Sigmoid colon (tissue), 6 donors: ENCODE measurements at regions not wholly inside any gene's neighbourhood (a gene's known extent, or its start where the extent isn't known, plus 50 kb on each side); places are given as distances from the start of the nearest gene placed in this dataset.

ENCODE experiments used
- DNase-seq: peaks from one replicate; pipeline ENCODE4 v3.0.0-alpha.2; 2019
- H3K27ac ChIP-seq, 4 donors: fragments of 200-600 bp; sonication (generic); one replicate each; pipeline ENCODE4 v1.5.1; 2016 to 2019; ENCODE audit warnings: mild to moderate bottlenecking in 1 of 4
- H3K27me3 ChIP-seq, 3 donors: fragments of 200-600 bp; sonication (generic); one replicate each; pipeline ENCODE4 v1.5.1; 2019; ENCODE audit warnings: mild to moderate bottlenecking in 1 of 3
- H3K36me3 ChIP-seq, 4 donors: fragments of 200-600 bp; sonication (generic); one replicate each; pipeline ENCODE4 v1.5.1; 2016 to 2019
- H3K4me1 ChIP-seq, 4 donors: fragments of 200-600 bp; sonication (generic); one replicate each; pipeline ENCODE4 v1.5.1; 2017 to 2019
- H3K4me3 ChIP-seq, 4 donors: fragments of 200-600 bp; sonication (generic); one replicate each; pipeline ENCODE4 v1.5.1; 2017 to 2019; ENCODE audit warnings: mild to moderate bottlenecking in 2 of 4, moderate library complexity in 1 of 4
- H3K9me3 ChIP-seq, 4 donors: fragments of 200-600 bp in 3 of 4; sonication (generic) in 3 of 4; one replicate each; pipeline versions ENCODE4 v1.5.1 to v1.6.1; 2013 to 2019
- EP300 ChIP-seq, 4 donors: sonication (generic); formaldehyde crosslinking; IDR thresholded peaks; one replicate each; pipeline ENCODE4 v1.6.1; 2017; ENCODE audit warnings: antibody characterized with exemption in 4 of 4
- POLR2A ChIP-seq, 2 donors: fragments of 450-650 bp; IDR thresholded peaks; one replicate each; pipeline ENCODE4 v1.6.1; 2016; ENCODE audit warnings: antibody characterized with exemption in 2 of 2, mild to moderate bottlenecking in 2 of 2, moderate library complexity in 2 of 2
- POLR2AphosphoS5 ChIP-seq, 4 donors: sonication (generic); formaldehyde crosslinking; IDR thresholded peaks; one replicate each; pipeline ENCODE4 v1.6.1; 2017; ENCODE audit warnings: antibody characterized with exemption in 4 of 4
- WGBS, 2 donors: extraction: QIAGEN DNeasy Blood & Tissue Kit; methylation state at CpG; one replicate each; pipeline ENCODE4 v1.1.7; 2013; 5-methylcytosine and 5-hydroxymethylcytosine counted together
- intact Hi-C: fragments of 100-400 bp; cut with DNase I; formaldehyde crosslinking; loops from one replicate; pipeline ENCODE4 v1.15.1; 2023
- TF ChIP-seq, protein P1 (sequence below), 4 experiments: fragments of 450-650 bp in 3 of 4; fragments of 200-600 bp in 1 of 4; IDR thresholded peaks; one replicate each; pipeline ENCODE4 v1.5.1; 2016 to 2019; ENCODE audit warnings: antibody characterized with exemption in 4 of 4, mild to moderate bottlenecking in 3 of 4, moderate library complexity in 2 of 4
- donor health status: healthy with polysubstance abuse.
- donor health status: healthy.

GRCh38 chr2:120803764-120804335 is 68.2 kb downstream of the GLI2 start:
- Histone ChIP-seq H3K9me3 (no peaks in the 10 kb centered on the region), H3K4me3 (no peak overlapping the region), H3K4me1 (peaks cover 0 to 62% (median 54%) of the 10 kb centered on the region in 4 donors), H3K36me3 (no peaks in the 10 kb centered on the region), H3K27me3 (no peaks in the 10 kb centered on the region), H3K27ac (peak overlapping the region in 1 of 4 donors; percentile 60)
- WGBS, 2 donors = 73 to 76% methylated on average over 11 of the region's 11 CpGs
- TF ChIP-seq POLR2A (IDR thresholded peaks at IDR 0.05) = no peak
- no peak for TF ChIP-seq POLR2AphosphoS5 (IDR thresholded peaks at IDR 0.05)
- TF ChIP-seq EP300 (IDR thresholded peaks at IDR 0.05) = no peak
- TF ChIP-seq, protein P1, sequence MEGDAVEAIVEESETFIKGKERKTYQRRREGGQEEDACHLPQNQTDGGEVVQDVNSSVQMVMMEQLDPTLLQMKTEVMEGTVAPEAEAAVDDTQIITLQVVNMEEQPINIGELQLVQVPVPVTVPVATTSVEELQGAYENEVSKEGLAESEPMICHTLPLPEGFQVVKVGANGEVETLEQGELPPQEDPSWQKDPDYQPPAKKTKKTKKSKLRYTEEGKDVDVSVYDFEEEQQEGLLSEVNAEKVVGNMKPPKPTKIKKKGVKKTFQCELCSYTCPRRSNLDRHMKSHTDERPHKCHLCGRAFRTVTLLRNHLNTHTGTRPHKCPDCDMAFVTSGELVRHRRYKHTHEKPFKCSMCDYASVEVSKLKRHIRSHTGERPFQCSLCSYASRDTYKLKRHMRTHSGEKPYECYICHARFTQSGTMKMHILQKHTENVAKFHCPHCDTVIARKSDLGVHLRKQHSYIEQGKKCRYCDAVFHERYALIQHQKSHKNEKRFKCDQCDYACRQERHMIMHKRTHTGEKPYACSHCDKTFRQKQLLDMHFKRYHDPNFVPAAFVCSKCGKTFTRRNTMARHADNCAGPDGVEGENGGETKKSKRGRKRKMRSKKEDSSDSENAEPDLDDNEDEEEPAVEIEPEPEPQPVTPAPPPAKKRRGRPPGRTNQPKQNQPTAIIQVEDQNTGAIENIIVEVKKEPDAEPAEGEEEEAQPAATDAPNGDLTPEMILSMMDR (IDR thresholded peaks at IDR 0.05) = no peak
- DNase-seq = no peak
- intact Hi-C loops = no loop called here

DNA sequence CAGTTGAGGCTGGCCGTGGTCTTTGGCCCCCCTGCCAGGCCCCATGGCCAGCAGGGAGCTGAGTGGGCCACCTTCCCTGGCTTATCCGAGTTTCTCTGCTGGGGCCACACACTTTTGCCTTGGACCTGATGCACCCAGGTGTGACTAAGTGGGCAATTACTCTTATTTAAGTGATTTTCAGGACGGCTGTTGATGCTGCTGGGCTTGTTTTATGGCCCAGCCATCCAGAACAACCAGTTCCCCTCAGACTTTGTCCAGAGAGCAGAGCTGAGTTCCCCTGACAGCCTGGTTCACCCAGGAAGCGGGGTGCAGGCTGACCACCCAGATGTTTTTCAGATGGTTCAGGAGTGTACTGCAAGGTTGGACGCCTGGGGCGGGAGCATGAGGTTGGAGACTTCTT is 68.8 kb downstream of the GLI2 start:
- intact Hi-C loops = no loop called here
- Histone ChIP-seq H3K9me3 (no peaks in the 10 kb centered on the region), H3K27ac (peak overlapping the region in 3 of 4 donors; percentile 41 to 63 (median 45)), H3K4me3 (no peak overlapping the region), H3K4me1 (peaks cover 0 to 56% (median 48%) of the 10 kb centered on the region in 4 donors), H3K27me3 (no peaks in the 10 kb centered on the region), H3K36me3 (no peaks in the 10 kb centered on the region)
- WGBS, 2 donors = 71 to 77% methylated on average over 6 of the region's 6 CpGs
- TF ChIP-seq, protein P1 (IDR thresholded peaks at IDR 0.05) = no peak
- TF ChIP-seq POLR2AphosphoS5 (IDR thresholded peaks at IDR 0.05) (no peak), POLR2A (IDR thresholded peaks at IDR 0.05) (no peak), EP300 (IDR thresholded peaks at IDR 0.05) (no peak)
- no peak for DNase-seq

DNA sequence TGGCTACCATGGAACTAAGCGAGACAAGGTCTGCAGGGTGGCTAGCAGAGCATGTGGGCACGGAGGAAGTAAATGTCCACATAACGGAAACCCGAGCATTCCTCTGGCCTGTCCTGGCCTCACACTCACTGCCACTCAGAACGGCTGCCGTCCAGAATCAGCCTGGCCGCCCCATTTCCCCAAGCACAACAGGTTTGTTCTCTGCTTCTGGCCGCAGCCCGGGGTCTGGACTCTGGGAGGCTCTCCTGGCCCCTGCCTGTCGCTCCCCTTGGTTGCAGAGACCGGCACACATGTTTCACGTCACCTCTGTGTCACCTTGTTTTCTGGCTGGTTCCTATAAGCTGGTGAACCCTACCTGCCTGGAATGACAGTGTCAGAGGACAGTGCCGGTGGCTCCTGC is 69.3 kb downstream of the GLI2 start:
- H3K27ac ChIP-seq = peak overlapping the region; percentile 41 to 63 (median 47)
- peaks cover 0 to 54% (median 47%) of the 10 kb centered on the region in 4 donors for H3K4me1 ChIP-seq
- no peaks in the 10 kb centered on the region for H3K27me3 ChIP-seq
- DNase-seq = no peak
- no peak for TF ChIP-seq EP300 (IDR thresholded peaks at IDR 0.05)
- TF ChIP-seq POLR2A (IDR thresholded peaks at IDR 0.05) = no peak
- H3K9me3 ChIP-seq = no peaks in the 10 kb centered on the region
- H3K4me3 ChIP-seq = no peak overlapping the region
- no peaks in the 10 kb centered on the region for H3K36me3 ChIP-seq
- 91 to 92% methylated on average over 13 of the region's 13 CpGs for WGBS, 2 donors
- intact Hi-C loops = no loop called here

- intact Hi-C loops = no loop called here
- 65 to 74% methylated on average over 4 of the region's 4 CpGs for WGBS, 2 donors
- TF ChIP-seq EP300 (IDR thresholded peaks at IDR 0.05) (peak; percentile 65 to 92 (median 80)), POLR2AphosphoS5 (IDR thresholded peaks at IDR 0.05) (peak; percentile 74 to 93 (median 91)), POLR2A (IDR thresholded peaks at IDR 0.05) (no peak)
- TF ChIP-seq, protein P1 (IDR thresholded peaks at IDR 0.05) = no peak
- no peaks in the 10 kb centered on the region for H3K9me3 ChIP-seq
- peaks cover 0 to 54% (median 47%) of the 10 kb centered on the region in 4 donors for H3K4me1 ChIP-seq
- no peaks in the 10 kb centered on the region for H3K27me3 ChIP-seq
- DNase-seq = no peak
- H3K27ac ChIP-seq = peak overlapping the region; percentile 41 to 63 (median 47)
- H3K4me3 ChIP-seq = no peak overlapping the region
- H3K36me3 ChIP-seq = no peaks in the 10 kb centered on the region
Observed at GRCh38 chr2:120805602-120806001, 69.9 kb downstream of the GLI2 start.

- H3K4me3 ChIP-seq = no peak overlapping the region
- TF ChIP-seq, protein P1 (IDR thresholded peaks at IDR 0.05) = no peak
- no peak for TF ChIP-seq POLR2AphosphoS5 (IDR thresholded peaks at IDR 0.05)
Observed at GRCh38 chr2:120807751-120808150, 72.1 kb downstream of the GLI2 start.

More at GRCh38 chr2:120807751-120808150, 72.1 kb downstream of the GLI2 start:
- Histone ChIP-seq H3K27me3 (no peaks in the 10 kb centered on the region), H3K36me3 (no peaks in the 10 kb centered on the region), H3K27ac (no peak overlapping the region), H3K4me1 (peaks cover 0 to 41% (median 37%) of the 10 kb centered on the region in 4 donors), H3K9me3 (no peaks in the 10 kb centered on the region)
- intact Hi-C loops = no loop called here
- WGBS, 2 donors = 76 to 86% methylated on average over 10 of the region's 10 CpGs
- no peak for DNase-seq
